Mesenchymal stem cell (in vitro differentiated cells and primary cell): ENCODE measurements at regions not wholly inside any gene's neighbourhood (a gene's known extent, or its start where the extent isn't known, plus 50 kb on each side); places are given as distances from the start of the nearest gene placed in this dataset.

ENCODE experiments used
- DNase-seq: peaks from one replicate; pipeline ENCODE4 v3.0.0-alpha.2; 2013
- H2AFZ ChIP-seq: one replicate; pipeline ENCODE4 v1.6.1; 2013; ENCODE audit warnings: low read depth, mild to moderate bottlenecking, control low read depth, inconsistent platforms, low read length, moderate library complexity
- H2AK5ac ChIP-seq: 2 replicates; pipeline ENCODE4 v1.6.1; 2013; ENCODE audit warnings: low read length, moderate library complexity, mild to moderate bottlenecking, inconsistent platforms; ENCODE audit not compliant: severe bottlenecking
- H2BK120ac ChIP-seq: one replicate; pipeline ENCODE4 v1.6.1; 2013; ENCODE audit warnings: low read depth, mild to moderate bottlenecking, inconsistent platforms, low read length, moderate library complexity
- H2BK12ac ChIP-seq, 2 experiments: one replicate each; pipeline ENCODE4 v1.6.1; 2013; ENCODE audit warnings: inconsistent platforms in 2 of 2, low read length in 2 of 2, mild to moderate bottlenecking in 2 of 2, moderate library complexity in 2 of 2, control low read depth in 1 of 2
- H2BK15ac ChIP-seq: one replicate; pipeline ENCODE4 v1.6.1; 2013; ENCODE audit warnings: mild to moderate bottlenecking, low read depth, inconsistent platforms; ENCODE audit not compliant: poor library complexity, severe bottlenecking
- H2BK5ac ChIP-seq: 2 replicates; pipeline ENCODE4 v1.6.1; 2013; ENCODE audit warnings: low read depth, mild to moderate bottlenecking, low read length, control low read depth, inconsistent platforms; ENCODE audit not compliant: poor library complexity, severe bottlenecking
- H3K14ac ChIP-seq, 2 experiments: one replicate each; pipeline ENCODE4 v1.6.1; 2013; ENCODE audit warnings: inconsistent platforms in 2 of 2, low read length in 2 of 2, control low read depth in 1 of 2, mild to moderate bottlenecking in 1 of 2, moderate library complexity in 1 of 2
- H3K18ac ChIP-seq, 2 experiments: one replicate each; pipeline ENCODE4 v1.6.1; 2013; ENCODE audit warnings: inconsistent platforms in 2 of 2, low read length in 2 of 2, control low read depth in 1 of 2, low read depth in 1 of 2, mild to moderate bottlenecking in 1 of 2
- H3K23ac ChIP-seq, 2 experiments: one replicate each; pipeline ENCODE4 v1.6.1; 2013; ENCODE audit warnings: inconsistent platforms in 2 of 2, low read length in 2 of 2, mild to moderate bottlenecking in 2 of 2, moderate library complexity in 2 of 2, control low read depth in 1 of 2
- H3K27ac ChIP-seq: 2 replicates; pipeline ENCODE4 v1.5.1; 2013; ENCODE audit warnings: mild to moderate bottlenecking, moderate library complexity, low read length, control low read depth, inconsistent platforms; ENCODE audit not compliant: poor library complexity, severe bottlenecking
- H3K27me3 ChIP-seq, 2 experiments: 2 replicates each; pipeline versions ENCODE4 v1.6.1 to v1.7.0; 2013; ENCODE audit warnings: low read length in 2 of 2, mild to moderate bottlenecking in 2 of 2, moderate library complexity in 2 of 2, control low read depth in 1 of 2, inconsistent platforms in 1 of 2; ENCODE audit not compliant: control insufficient read depth in 1 of 2, insufficient read depth in 1 of 2
- H3K36me3 ChIP-seq, 2 experiments: 2 replicates each; pipeline versions ENCODE4 v1.6.1 to v1.7.0; 2013; ENCODE audit warnings: low read length in 2 of 2, control low read depth in 1 of 2, inconsistent platforms in 1 of 2, low read depth in 1 of 2, mild to moderate bottlenecking in 1 of 2; ENCODE audit not compliant: insufficient read depth in 2 of 2, control insufficient read depth in 1 of 2
- H3K4ac ChIP-seq, 2 experiments: one replicate each; pipeline ENCODE4 v1.6.1; 2013; ENCODE audit warnings: inconsistent platforms in 2 of 2, low read length in 2 of 2, mild to moderate bottlenecking in 2 of 2, moderate library complexity in 2 of 2, control low read depth in 1 of 2, low read depth in 1 of 2
- H3K4me1 ChIP-seq: 2 replicates; pipeline ENCODE4 v1.6.1; 2013; ENCODE audit warnings: low read depth, low read length, control low read depth; ENCODE audit not compliant: control insufficient read depth, insufficient read depth
- H3K4me2 ChIP-seq: 2 replicates; pipeline ENCODE4 v1.6.1; 2013; ENCODE audit warnings: low read length, mild to moderate bottlenecking, inconsistent platforms; ENCODE audit not compliant: poor library complexity, severe bottlenecking
- H3K4me3 ChIP-seq, 2 experiments: 2 replicates each; pipeline versions ENCODE4 v1.5.1 to v1.7.0; 2013; ENCODE audit warnings: low read length in 2 of 2, mild to moderate bottlenecking in 2 of 2, control low read depth in 1 of 2, low read depth in 1 of 2; ENCODE audit not compliant: insufficient read depth in 1 of 2
- H3K79me1 ChIP-seq: replicated peaks from 2 replicates; pipeline ENCODE4 v1.6.1; 2013; ENCODE audit warnings: mild to moderate bottlenecking, control low read depth, low read length, inconsistent platforms; ENCODE audit not compliant: poor library complexity, severe bottlenecking
- H3K9ac ChIP-seq: 2 replicates; pipeline ENCODE4 v1.7.0; 2013; ENCODE audit warnings: mild to moderate bottlenecking, low read length, moderate library complexity
- H3K9me3 ChIP-seq: 2 replicates; pipeline ENCODE4 v1.7.0; 2013; ENCODE audit warnings: mild to moderate bottlenecking, low read length; ENCODE audit not compliant: control insufficient read depth
- H4K8ac ChIP-seq: one replicate; pipeline ENCODE4 v1.6.1; 2013; ENCODE audit warnings: inconsistent platforms, mild to moderate bottlenecking, low read length, moderate library complexity
- H4K91ac ChIP-seq: one replicate; pipeline ENCODE4 v1.6.1; 2013; ENCODE audit warnings: mild to moderate bottlenecking, low read length, inconsistent platforms
- WGBS: methylation state at CpG from one replicate; pipeline ENCODE4 v1.1.7; 2013; ENCODE audit warnings: mixed read lengths; 5-methylcytosine and 5-hydroxymethylcytosine counted together

GRCh38 chr16:9343276-9343675 lies 251.8 kb downstream of the HAPSTR1 start:
- Histone ChIP-seq H2BK12ac (no peak overlapping the region), H2BK5ac (no peak overlapping the region), H3K9me3 (peaks cover 2% of the 10 kb centered on the region), H3K18ac (no peak overlapping the region), H3K4ac (no peak overlapping the region), H3K27ac (no peak overlapping the region), H2BK15ac (no peak overlapping the region), H3K23ac (no peak overlapping the region), H2BK120ac (no peak overlapping the region), H3K4me1 (no peaks in the 10 kb centered on the region), H3K79me1 (no peaks in the 10 kb centered on the region), H4K91ac (no peak overlapping the region), H2AK5ac (no peak overlapping the region), H2AFZ (no peak overlapping the region), H3K4me2 (no peak overlapping the region), H4K8ac (no peak overlapping the region), H3K4me3 (no peak overlapping the region), H3K14ac (no peak overlapping the region), H3K9ac (no peak overlapping the region), H3K36me3 (no peaks in the 10 kb centered on the region), H3K27me3 (no peaks in the 10 kb centered on the region)
- 68% methylated on average over 6 of the region's 6 CpGs for WGBS
- DNase-seq = no peak

GRCh38 chr16:9344508-9344907 lies 253.1 kb downstream of the HAPSTR1 start:
- H3K4me3 ChIP-seq = no peak overlapping the region
- no peak overlapping the region for H4K8ac ChIP-seq
- H3K4me2 ChIP-seq = no peak overlapping the region
- H3K36me3 ChIP-seq = no peaks in the 10 kb centered on the region
- no peaks in the 10 kb centered on the region for H3K27me3 ChIP-seq
- no peak overlapping the region for H4K91ac ChIP-seq
- WGBS = 68% methylated on average over 4 of the region's 4 CpGs
- no peak overlapping the region for H3K9ac ChIP-seq
- no peak overlapping the region for H3K18ac ChIP-seq
- no peak overlapping the region for H3K14ac ChIP-seq
- H3K27ac ChIP-seq = no peak overlapping the region
- no peaks in the 10 kb centered on the region for H3K79me1 ChIP-seq
- no peak overlapping the region for H2AK5ac ChIP-seq
- no peak overlapping the region for H3K23ac ChIP-seq
- no peak for DNase-seq
- no peak overlapping the region for H2BK15ac ChIP-seq
- no peak overlapping the region for H2AFZ ChIP-seq
- H2BK12ac ChIP-seq = no peak overlapping the region
- no peak overlapping the region for H3K4ac ChIP-seq
- no peaks in the 10 kb centered on the region for H3K4me1 ChIP-seq
- H2BK5ac ChIP-seq = no peak overlapping the region
- no peak overlapping the region for H2BK120ac ChIP-seq
- H3K9me3 ChIP-seq = peaks cover 7% of the 10 kb centered on the region

- H3K79me1 ChIP-seq = no peaks in the 10 kb centered on the region
- H3K4ac ChIP-seq = no peak overlapping the region
- WGBS = 79% methylated on average over 9 of the region's 9 CpGs
- H3K27me3 ChIP-seq = no peaks in the 10 kb centered on the region
- no peak overlapping the region for H2BK15ac ChIP-seq
- no peak overlapping the region for H2BK120ac ChIP-seq
- H3K36me3 ChIP-seq = no peaks in the 10 kb centered on the region
- H2BK5ac ChIP-seq = no peak overlapping the region
- no peak overlapping the region for H4K91ac ChIP-seq
- H3K14ac ChIP-seq = no peak overlapping the region
- H3K23ac ChIP-seq = no peak overlapping the region
- DNase-seq = no peak
- no peaks in the 10 kb centered on the region for H3K4me1 ChIP-seq
- no peak overlapping the region for H3K9ac ChIP-seq
- H4K8ac ChIP-seq = no peak overlapping the region
- H2AK5ac ChIP-seq = no peak overlapping the region
- H2AFZ ChIP-seq = no peak overlapping the region
- peaks cover 7% of the 10 kb centered on the region for H3K9me3 ChIP-seq
- no peak overlapping the region for H3K27ac ChIP-seq
- H2BK12ac ChIP-seq = no peak overlapping the region
- no peak overlapping the region for H3K18ac ChIP-seq
- no peak overlapping the region for H3K4me2 ChIP-seq
- no peak overlapping the region for H3K4me3 ChIP-seq
These were observed 253.6 kb downstream of the HAPSTR1 start for GRCh38 chr16:9345046-9345445.

- Histone ChIP-seq H2BK12ac (no peak overlapping the region), H2BK15ac (no peak overlapping the region), H2AFZ (no peak overlapping the region), H3K36me3 (no peaks in the 10 kb centered on the region), H2AK5ac (no peak overlapping the region), H3K4ac (no peak overlapping the region), H3K9me3 (peaks cover 7% of the 10 kb centered on the region), H3K4me2 (no peak overlapping the region), H3K79me1 (no peaks in the 10 kb centered on the region), H3K27ac (no peak overlapping the region), H3K4me1 (no peaks in the 10 kb centered on the region), H4K8ac (no peak overlapping the region), H2BK5ac (no peak overlapping the region), H3K9ac (no peak overlapping the region), H3K4me3 (no peak overlapping the region), H4K91ac (no peak overlapping the region), H3K27me3 (no peaks in the 10 kb centered on the region), H3K23ac (no peak overlapping the region), H3K18ac (no peak overlapping the region), H2BK120ac (no peak overlapping the region), H3K14ac (no peak overlapping the region)
- no peak for DNase-seq
- WGBS = no CpG with 5 or more reads among the region's 1 CpG
These were observed 254.4 kb downstream of the HAPSTR1 start for GRCh38 chr16:9345880-9346279.
